ENCODE measurements at regions not wholly inside any gene's neighbourhood (a gene's known extent, or its start where the extent isn't known, plus 50 kb on each side); places are given as distances from the start of the nearest gene placed in this dataset.

DNA sequence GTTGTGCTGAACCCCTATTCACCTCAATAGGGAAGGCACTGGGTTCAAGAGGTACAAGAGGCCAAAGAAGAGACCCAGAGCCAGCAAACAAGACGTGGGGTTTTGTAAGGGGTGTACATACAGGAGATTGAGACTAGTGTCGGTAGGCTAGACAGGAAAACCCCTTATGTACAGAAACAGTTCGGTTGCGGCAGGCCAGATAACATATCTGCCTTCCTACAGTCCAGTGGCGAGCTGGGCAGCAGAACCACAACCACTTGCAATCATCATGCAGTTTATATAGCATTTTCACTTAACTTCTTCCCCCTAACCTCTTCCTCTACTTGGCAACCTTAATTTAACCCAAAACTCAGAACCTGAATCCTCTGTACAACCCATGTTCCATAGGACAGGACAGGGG is 422.2 kb downstream of the PDHA2 start:
- TF ChIP-seq, protein P1, sequence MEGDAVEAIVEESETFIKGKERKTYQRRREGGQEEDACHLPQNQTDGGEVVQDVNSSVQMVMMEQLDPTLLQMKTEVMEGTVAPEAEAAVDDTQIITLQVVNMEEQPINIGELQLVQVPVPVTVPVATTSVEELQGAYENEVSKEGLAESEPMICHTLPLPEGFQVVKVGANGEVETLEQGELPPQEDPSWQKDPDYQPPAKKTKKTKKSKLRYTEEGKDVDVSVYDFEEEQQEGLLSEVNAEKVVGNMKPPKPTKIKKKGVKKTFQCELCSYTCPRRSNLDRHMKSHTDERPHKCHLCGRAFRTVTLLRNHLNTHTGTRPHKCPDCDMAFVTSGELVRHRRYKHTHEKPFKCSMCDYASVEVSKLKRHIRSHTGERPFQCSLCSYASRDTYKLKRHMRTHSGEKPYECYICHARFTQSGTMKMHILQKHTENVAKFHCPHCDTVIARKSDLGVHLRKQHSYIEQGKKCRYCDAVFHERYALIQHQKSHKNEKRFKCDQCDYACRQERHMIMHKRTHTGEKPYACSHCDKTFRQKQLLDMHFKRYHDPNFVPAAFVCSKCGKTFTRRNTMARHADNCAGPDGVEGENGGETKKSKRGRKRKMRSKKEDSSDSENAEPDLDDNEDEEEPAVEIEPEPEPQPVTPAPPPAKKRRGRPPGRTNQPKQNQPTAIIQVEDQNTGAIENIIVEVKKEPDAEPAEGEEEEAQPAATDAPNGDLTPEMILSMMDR (IDR thresholded peaks at IDR 0.05 in 4 of 5, conservative IDR thresholded peaks at IDR 0.05 in 1 of 5): no peak
- no peak for TF ChIP-seq POLR2A (IDR thresholded peaks at IDR 0.05)
